Stomach (tissue), 4 donors: ENCODE measurements at regions not wholly inside any gene's neighbourhood (a gene's known extent, or its start where the extent isn't known, plus 50 kb on each side); places are given as distances from the start of the nearest gene placed in this dataset.

ENCODE experiments used
- EP300 ChIP-seq: sonication (generic); formaldehyde crosslinking; IDR thresholded peaks from one replicate; pipeline ENCODE4 v1.6.1; 2017; ENCODE audit warnings: antibody characterized with exemption
- POLR2A ChIP-seq, 4 donors: fragments of 450-650 bp; IDR thresholded peaks; one replicate each; pipeline ENCODE4 v1.6.1; 2016; ENCODE audit warnings: antibody characterized with exemption in 4 of 4, control low read depth in 2 of 4, mild to moderate bottlenecking in 1 of 4, moderate library complexity in 1 of 4
- TF ChIP-seq, protein P1 (sequence below), 7 experiments: fragments of 450-650 bp in 4 of 7; fragments of 200-600 bp in 3 of 7; sonication (generic) in 3 of 7; IDR thresholded peaks; one replicate each; pipeline ENCODE4 v1.5.1; 2016 to 2019; ENCODE audit warnings: antibody characterized with exemption in 7 of 7, control low read depth in 2 of 7, mild to moderate bottlenecking in 1 of 7

DNA sequence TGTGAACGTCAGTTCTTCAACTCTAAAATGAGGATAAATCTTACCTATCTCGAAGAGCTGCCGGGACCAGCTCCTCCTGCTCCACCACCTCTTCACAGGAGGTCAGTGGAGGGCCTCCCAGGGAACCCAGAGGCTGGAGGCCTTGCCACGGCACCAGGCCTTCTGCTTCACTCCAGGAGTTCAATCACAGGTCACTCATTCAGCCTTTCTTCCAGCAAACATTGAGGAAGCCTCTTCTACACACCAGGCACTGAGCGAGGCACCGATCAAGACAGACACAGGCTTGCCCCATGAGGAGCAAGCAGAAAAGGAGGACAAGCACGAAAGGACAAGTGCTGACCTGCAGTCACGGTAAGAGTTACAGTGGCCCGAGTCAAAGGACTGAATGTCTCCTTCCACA is 64.8 kb upstream of the WNT11 start:
- TF ChIP-seq, protein P1, sequence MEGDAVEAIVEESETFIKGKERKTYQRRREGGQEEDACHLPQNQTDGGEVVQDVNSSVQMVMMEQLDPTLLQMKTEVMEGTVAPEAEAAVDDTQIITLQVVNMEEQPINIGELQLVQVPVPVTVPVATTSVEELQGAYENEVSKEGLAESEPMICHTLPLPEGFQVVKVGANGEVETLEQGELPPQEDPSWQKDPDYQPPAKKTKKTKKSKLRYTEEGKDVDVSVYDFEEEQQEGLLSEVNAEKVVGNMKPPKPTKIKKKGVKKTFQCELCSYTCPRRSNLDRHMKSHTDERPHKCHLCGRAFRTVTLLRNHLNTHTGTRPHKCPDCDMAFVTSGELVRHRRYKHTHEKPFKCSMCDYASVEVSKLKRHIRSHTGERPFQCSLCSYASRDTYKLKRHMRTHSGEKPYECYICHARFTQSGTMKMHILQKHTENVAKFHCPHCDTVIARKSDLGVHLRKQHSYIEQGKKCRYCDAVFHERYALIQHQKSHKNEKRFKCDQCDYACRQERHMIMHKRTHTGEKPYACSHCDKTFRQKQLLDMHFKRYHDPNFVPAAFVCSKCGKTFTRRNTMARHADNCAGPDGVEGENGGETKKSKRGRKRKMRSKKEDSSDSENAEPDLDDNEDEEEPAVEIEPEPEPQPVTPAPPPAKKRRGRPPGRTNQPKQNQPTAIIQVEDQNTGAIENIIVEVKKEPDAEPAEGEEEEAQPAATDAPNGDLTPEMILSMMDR (IDR thresholded peaks at IDR 0.05) = no peak
- no peak for TF ChIP-seq POLR2A (IDR thresholded peaks at IDR 0.05)
- TF ChIP-seq EP300 = no peak
